ENCODE measurements at regions not wholly inside any gene's neighbourhood (a gene's known extent, or its start where the extent isn't known, plus 50 kb on each side); places are given as distances from the start of the nearest gene placed in this dataset.
"Not testable (repeated sequence)": the region's sequence is repeated elsewhere in the genome, so short reads cannot be mapped to it uniquely, and the experiment has no call there.

DNA sequence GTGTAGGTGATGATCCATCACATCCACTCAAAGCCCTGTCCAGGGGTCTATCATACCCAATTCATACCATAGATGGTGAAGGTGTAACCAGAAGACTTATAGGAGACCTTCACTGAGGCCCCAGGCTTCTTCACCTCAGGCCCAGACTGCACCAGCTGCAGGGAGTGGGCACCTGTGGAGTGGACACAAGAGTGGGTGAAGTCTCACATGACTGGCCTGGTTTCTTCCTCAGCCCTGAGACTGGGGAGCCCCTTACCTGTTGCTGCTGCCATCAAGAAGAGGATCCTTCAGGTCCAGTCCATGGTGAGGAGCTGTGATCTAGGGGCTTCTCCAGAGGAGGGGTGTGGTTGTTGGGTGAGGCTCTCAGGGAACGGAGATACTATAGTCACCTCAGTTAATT lies 851.0 kb downstream of the TMEM121 start:
- peaks cover 0 to 8% (median 0%) of the 10 kb centered on the region in 4 donors for H3K4me1 ChIP-seq
- H3K4me3 ChIP-seq = no peak overlapping the region
- WGBS, 5 donors = 54 to 92% (median 77%) methylated on average over 1 of the region's 1 CpG
- peaks cover 0 to 39% (median 0%) of the 10 kb centered on the region in 3 donors for H3K27me3 ChIP-seq
- TF ChIP-seq POLR2AphosphoS5 (IDR thresholded peaks at IDR 0.05) (no peak), EP300 (IDR thresholded peaks at IDR 0.05) (no peak), POLR2A (IDR thresholded peaks at IDR 0.05) (no peak)
- TF ChIP-seq, protein P1, sequence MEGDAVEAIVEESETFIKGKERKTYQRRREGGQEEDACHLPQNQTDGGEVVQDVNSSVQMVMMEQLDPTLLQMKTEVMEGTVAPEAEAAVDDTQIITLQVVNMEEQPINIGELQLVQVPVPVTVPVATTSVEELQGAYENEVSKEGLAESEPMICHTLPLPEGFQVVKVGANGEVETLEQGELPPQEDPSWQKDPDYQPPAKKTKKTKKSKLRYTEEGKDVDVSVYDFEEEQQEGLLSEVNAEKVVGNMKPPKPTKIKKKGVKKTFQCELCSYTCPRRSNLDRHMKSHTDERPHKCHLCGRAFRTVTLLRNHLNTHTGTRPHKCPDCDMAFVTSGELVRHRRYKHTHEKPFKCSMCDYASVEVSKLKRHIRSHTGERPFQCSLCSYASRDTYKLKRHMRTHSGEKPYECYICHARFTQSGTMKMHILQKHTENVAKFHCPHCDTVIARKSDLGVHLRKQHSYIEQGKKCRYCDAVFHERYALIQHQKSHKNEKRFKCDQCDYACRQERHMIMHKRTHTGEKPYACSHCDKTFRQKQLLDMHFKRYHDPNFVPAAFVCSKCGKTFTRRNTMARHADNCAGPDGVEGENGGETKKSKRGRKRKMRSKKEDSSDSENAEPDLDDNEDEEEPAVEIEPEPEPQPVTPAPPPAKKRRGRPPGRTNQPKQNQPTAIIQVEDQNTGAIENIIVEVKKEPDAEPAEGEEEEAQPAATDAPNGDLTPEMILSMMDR (IDR thresholded peaks at IDR 0.05) = no peak
- intact Hi-C loops (cut with DNase I; ENCODE audit: low total_unique reads) = no loop called here
- H3K36me3 ChIP-seq = no peaks in the 10 kb centered on the region
- no peaks in the 10 kb centered on the region for H3K9me3 ChIP-seq
- no peak for DNase-seq
- H3K27ac ChIP-seq = no peak overlapping the region

DNA sequence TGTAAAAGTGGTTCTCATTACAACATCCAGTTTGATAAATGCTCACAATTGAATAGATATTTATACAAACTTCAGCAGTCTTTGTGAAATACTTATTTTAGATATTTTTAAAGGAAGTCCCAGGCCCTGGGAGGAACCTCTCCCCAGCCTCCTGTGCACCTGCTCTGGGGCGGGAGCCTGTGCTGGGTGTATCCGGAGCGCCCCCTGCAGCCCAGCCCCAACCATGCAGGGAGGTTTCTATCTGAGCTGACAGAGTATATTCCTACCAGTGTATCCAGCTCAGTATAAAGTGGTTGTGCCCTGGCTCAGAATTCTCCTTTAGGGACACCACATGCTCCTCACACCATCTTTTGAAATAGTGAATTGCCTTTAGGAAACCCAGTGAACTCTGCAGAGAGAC lies 851.8 kb downstream of the TMEM121 start:
- no peak for TF ChIP-seq POLR2A (IDR thresholded peaks at IDR 0.05)
- TF ChIP-seq, protein P1 (IDR thresholded peaks at IDR 0.05) = no peak
- no peak for TF ChIP-seq POLR2AphosphoS5 (IDR thresholded peaks at IDR 0.05)
- no peak for TF ChIP-seq EP300 (IDR thresholded peaks at IDR 0.05)
- DNase-seq = peak in 1 of 2 donors; percentile 4
- intact Hi-C loops (cut with DNase I; ENCODE audit: low total_unique reads) = no loop called here
- WGBS, 5 donors = 0 to 8% (median 4%) methylated on average over 3 of the region's 3 CpGs
- Histone ChIP-seq H3K36me3 (no peaks in the 10 kb centered on the region), H3K4me1 (peaks cover 0 to 7% (median 0%) of the 10 kb centered on the region in 4 donors), H3K27me3 (peaks cover 0 to 31% (median 0%) of the 10 kb centered on the region in 3 donors), H3K27ac (no peak overlapping the region), H3K4me3 (no peak overlapping the region), H3K9me3 (no peaks in the 10 kb centered on the region)

DNA sequence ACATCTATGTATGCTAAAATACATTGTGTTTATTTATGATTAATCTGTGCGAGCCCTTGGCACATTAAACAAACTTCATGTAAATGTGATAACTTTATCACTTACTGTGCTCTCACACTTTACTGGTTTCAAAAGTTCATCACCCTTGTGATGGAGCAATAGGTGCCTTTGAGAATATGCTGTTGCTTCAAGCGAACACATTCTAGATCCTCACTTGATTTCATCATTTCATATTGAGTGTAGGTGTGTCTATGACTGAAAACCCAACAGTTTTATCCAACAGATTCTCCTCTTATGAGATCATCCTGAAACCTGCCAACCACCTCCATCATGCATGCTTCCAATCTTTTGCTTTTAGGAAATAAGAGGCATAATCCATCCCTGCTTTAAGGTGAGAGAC lies 854.4 kb downstream of the TMEM121 start:
- intact Hi-C loops (cut with DNase I; ENCODE audit: low total_unique reads) = no loop called here
- WGBS, 5 donors = 48 to 57% (median 50%) methylated on average over 2 of the region's 2 CpGs
- no peaks in the 10 kb centered on the region for H3K36me3 ChIP-seq
- no peak overlapping the region for H3K4me3 ChIP-seq
- no peak for TF ChIP-seq EP300 (IDR thresholded peaks at IDR 0.05)
- TF ChIP-seq, protein P1 (IDR thresholded peaks at IDR 0.05) = no peak
- H3K4me1 ChIP-seq = no peaks in the 10 kb centered on the region
- H3K27me3 ChIP-seq = peaks cover 0 to 21% (median 0%) of the 10 kb centered on the region in 3 donors
- no peak for DNase-seq
- H3K27ac ChIP-seq = no peak overlapping the region
- peaks cover 0 to 3% (median 0%) of the 10 kb centered on the region in 4 donors for H3K9me3 ChIP-seq

DNA sequence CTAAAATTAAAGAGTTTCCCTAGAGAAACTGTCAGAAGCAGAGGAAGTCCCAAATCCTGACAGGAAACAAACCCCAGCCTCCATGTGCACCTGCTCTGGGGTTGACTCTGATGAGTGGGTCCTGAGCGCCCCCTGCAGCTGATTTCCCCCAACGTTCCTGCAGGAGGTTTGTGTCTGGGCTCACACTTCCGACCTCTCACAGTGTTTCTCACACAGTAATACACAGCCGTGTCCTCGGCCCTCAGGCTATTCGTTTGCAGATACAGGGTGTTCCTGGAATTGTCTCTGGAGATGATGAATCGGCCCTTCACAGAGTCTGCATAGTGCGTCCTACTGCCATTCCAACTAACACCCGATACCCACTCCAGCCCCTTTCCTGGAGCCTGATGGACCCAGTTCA lies 862.8 kb downstream of the TMEM121 start:
- H3K9me3 ChIP-seq; intact Hi-C loops (cut with DNase I; ENCODE audit: low total_unique reads); H3K4me1 ChIP-seq; DNase-seq; H3K36me3 ChIP-seq; H3K27ac ChIP-seq; H3K4me3 ChIP-seq: not testable (repeated sequence)
- 66 to 85% (median 77%) methylated on average over 9 of the region's 9 CpGs for WGBS, 5 donors
- peaks cover 0 to 25% (median 0%) of the 10 kb centered on the region in 3 donors for H3K27me3 ChIP-seq

DNA sequence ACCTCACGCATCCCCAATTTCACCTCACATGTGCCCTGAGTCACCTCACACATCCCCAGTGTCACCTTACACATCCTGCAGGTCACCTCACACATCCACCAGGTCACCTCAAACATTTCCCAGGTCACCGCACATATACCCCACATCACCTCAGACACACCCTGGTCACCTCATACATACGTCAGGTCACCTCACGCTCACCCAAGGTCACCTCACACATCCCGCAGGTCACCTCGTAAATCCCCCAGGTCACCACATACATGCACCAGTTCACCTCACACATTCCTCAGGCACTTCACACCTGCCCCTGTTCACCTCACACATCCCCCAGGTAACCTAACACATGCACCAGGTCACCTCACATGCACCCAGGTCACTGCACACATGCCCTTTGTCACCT lies 864.0 kb downstream of the TMEM121 start:
- H3K4me1 ChIP-seq = no peaks in the 10 kb centered on the region
- no peaks in the 10 kb centered on the region for H3K36me3 ChIP-seq
- TF ChIP-seq, protein P1 (IDR thresholded peaks at IDR 0.05) = no peak
- no peak overlapping the region for H3K4me3 ChIP-seq
- H3K9me3 ChIP-seq = no peaks in the 10 kb centered on the region
- no peak for DNase-seq
- H3K27ac ChIP-seq = no peak overlapping the region
- 88 to 90% (median 89%) methylated on average over 6 of the region's 6 CpGs for WGBS, 5 donors
- intact Hi-C loops (cut with DNase I; ENCODE audit: low total_unique reads) = no loop called here
- H3K27me3 ChIP-seq = peaks cover 0 to 25% (median 0%) of the 10 kb centered on the region in 3 donors

Data from stomach (tissue), 8 donors.